GM12872 (cell line): ENCODE measurements at regions not wholly inside any gene's neighbourhood (a gene's known extent, or its start where the extent isn't known, plus 50 kb on each side); places are given as distances from the start of the nearest gene placed in this dataset.

Experiments used
- CTCF ChIP-seq: IDR thresholded peaks from 3 replicates; pipeline ENCODE4 v1.5.1; 2011; ENCODE audit warnings: low read depth, mild to moderate bottlenecking, low read length, moderate library complexity; ENCODE audit not compliant: insufficient read depth

DNA sequence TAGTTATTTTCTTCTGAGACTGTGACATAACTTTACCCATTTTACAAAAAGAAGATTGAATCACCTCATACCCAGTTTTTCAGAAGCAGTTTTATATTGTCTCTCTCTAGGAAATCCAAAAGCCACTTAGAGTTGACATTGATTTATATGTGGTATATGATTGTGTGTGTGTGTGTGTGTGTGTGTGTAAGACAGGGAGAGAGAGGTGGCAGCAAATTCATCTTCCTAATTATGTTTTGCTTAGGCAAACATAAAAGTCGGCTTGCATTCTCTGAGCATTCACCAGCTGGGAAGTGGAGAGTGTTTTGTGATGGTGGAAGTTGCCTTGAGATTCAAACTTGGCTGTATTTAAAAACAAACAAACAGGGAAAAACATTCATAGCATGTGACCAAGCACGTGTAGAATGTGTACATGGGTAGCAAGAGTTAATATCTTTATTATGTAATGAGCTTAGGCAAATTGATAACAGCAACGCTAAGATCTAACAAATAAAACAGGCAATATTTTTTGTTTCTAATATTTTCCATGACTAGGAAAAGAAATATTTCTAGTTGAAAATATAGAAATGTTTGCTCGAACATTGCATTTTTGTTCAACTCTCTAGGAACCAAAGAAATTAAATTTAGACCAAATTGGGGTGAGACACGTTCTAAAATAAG lies 64.4 kb upstream of the IGF1R start:
- no peak for TF ChIP-seq CTCF

DNA sequence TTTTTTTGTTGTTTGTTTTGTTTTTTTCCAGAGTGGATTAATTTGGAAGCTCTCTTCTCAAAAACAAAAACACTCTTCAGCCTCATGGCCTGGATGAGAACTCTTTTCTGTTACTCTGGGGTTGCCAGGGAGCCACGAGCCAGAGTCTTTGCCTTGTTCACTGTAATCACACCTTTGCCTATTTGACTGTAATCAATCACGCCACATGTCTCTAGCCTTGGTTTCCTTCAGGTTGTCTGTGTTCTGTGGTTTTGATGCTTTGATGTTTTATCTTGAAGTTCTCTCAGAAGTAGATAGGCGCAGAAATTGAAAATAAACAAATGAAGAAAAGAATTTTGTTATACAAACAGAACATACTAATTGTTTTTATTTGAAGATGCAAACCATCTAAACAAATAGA lies 62.3 kb upstream of the IGF1R start:
- TF ChIP-seq CTCF, result no peak

GRCh38 chr15:98592136-98592535 lies 56.2 kb upstream of the IGF1R start:
- TF ChIP-seq CTCF, result no peak

DNA sequence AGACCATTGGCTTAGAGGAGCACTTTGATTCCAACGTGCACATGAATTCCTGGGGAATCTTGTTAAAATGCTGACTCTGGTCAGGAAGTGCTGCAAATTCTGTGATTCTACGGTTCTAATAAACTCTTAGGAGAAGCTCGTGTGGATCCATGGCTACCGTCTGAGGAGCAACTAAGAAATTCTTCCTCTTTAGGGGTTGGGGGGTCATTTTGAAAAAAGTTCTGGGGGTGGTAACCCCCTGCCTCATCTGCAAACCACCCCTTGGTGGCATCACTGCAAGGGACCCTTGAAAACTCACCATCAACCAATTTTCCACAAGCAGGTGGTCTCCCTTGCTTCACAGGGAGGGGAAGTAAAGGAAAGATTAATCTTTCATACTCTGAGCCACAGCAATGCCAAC lies 52.2 kb upstream of the IGF1R start:
- TF ChIP-seq CTCF, result no peak

- TF ChIP-seq CTCF, result no peak
These were observed 51.4 kb upstream of the IGF1R start for GRCh38 chr15:98596885-98597392.

- TF ChIP-seq CTCF, result no peak
These were observed 50.7 kb upstream of the IGF1R start for GRCh38 chr15:98597666-98598065.
